BJ (cell line): ENCODE measurements at regions not wholly inside any gene's neighbourhood (a gene's known extent, or its start where the extent isn't known, plus 50 kb on each side); places are given as distances from the start of the nearest gene placed in this dataset.
"Not testable (repeated sequence)": the region's sequence is repeated elsewhere in the genome, so short reads cannot be mapped to it uniquely, and the experiment has no call there.

ENCODE experiments used
- CTCF ChIA-PET: fragments of 350-600 bp; formaldehyde crosslinking; extraction: SDS; loops from one replicate; lab custom pipeline; 2021; ENCODE audit warnings: antibody characterized with exemption, inconsistent platforms; lab: Yijun Ruan, JAX
- POLR2A ChIA-PET: fragments of 300-600 bp; sonication (Branson Sonifier 250); formaldehyde crosslinking; extraction: SDS; loops from one replicate; lab custom pipeline; 2021; ENCODE audit warnings: antibody characterized with exemption; lab: Charles Lee
- DNase-seq: peaks from one replicate; pipeline ENCODE4 v3.0.0-alpha.2; 2011; ENCODE audit warnings: low read depth
- H3K27me3 ChIP-seq: 2 replicates; pipeline ENCODE4 v1.6.0; 2011; ENCODE audit warnings: low read length; ENCODE audit not compliant: control insufficient read depth, insufficient read depth
- H3K36me3 ChIP-seq: 2 replicates; pipeline ENCODE4 v1.5.1; 2011; ENCODE audit warnings: low read length; ENCODE audit not compliant: control insufficient read depth, insufficient read depth
- H3K4me3 ChIP-seq: 2 replicates; pipeline ENCODE4 v1.5.1; 2011; ENCODE audit warnings: low read depth, mild to moderate bottlenecking, control low read depth, low read length
- CTCF ChIP-seq: IDR thresholded peaks from 2 replicates; pipeline ENCODE4 v1.5.1; 2011; ENCODE audit warnings: low read depth, mild to moderate bottlenecking, control low read depth, inconsistent platforms, low read length, moderate library complexity; ENCODE audit not compliant: insufficient read depth

- DNase-seq = no peak
- CTCF ChIA-PET = no interaction called here
- H3K36me3 ChIP-seq = no peaks in the 10 kb centered on the region
These were observed 108.3 kb downstream of the ARL4C start for GRCh38 chr2:234388591-234388990.

GRCh38 chr2:234386971-234387370 lies 109.9 kb downstream of the ARL4C start:
- Histone ChIP-seq H3K27me3 (peaks cover 1% of the 10 kb centered on the region; the same call in 1 of the 2 replicates), H3K36me3 (no peaks in the 10 kb centered on the region), H3K4me3 (no peak overlapping the region)
- POLR2A ChIA-PET = no interaction called here
- no peak for TF ChIP-seq CTCF
- CTCF ChIA-PET = no interaction called here
- no peak for DNase-seq

More at GRCh38 chr2:234388591-234388990, 108.3 kb downstream of the ARL4C start:
- Histone ChIP-seq H3K27me3 (peaks cover 1% of the 10 kb centered on the region; the same call in 1 of the 2 replicates), H3K4me3 (no peak overlapping the region)
- TF ChIP-seq CTCF = no peak
- POLR2A ChIA-PET = no interaction called here

- no peak for TF ChIP-seq CTCF
- ChIA-PET CTCF (no interaction called here), POLR2A (no interaction called here)
- DNase-seq = no peak
- Histone ChIP-seq H3K27me3 (no peaks in the 10 kb centered on the region; the same call in 1 of the 2 replicates), H3K4me3 (no peak overlapping the region), H3K36me3 (no peaks in the 10 kb centered on the region)
These were observed 114.8 kb downstream of the ARL4C start for GRCh38 chr2:234382131-234382530.

GRCh38 chr2:234378958-234379357 lies 117.9 kb downstream of the ARL4C start:
- H3K4me3 ChIP-seq, H3K36me3 ChIP-seq, POLR2A ChIA-PET, H3K27me3 ChIP-seq, DNase-seq: not testable (repeated sequence)
- CTCF ChIA-PET = interaction anchor here (0.9 kb wide), 1 partner anchor 245 kb away, joined by 3 read pairs; no protein-coding TSS in a partner anchor

- POLR2A ChIA-PET = no interaction called here
- Histone ChIP-seq H3K36me3 (no peaks in the 10 kb centered on the region), H3K4me3 (peak overlapping the region; percentile 17), H3K27me3 (no peaks in the 10 kb centered on the region)
- peak; percentile 16 for DNase-seq
- TF ChIP-seq CTCF = no peak
- CTCF ChIA-PET = interaction anchor here (0.9 kb wide), 1 partner anchor 245 kb away, joined by 3 read pairs; no protein-coding TSS in a partner anchor
These were observed 118.4 kb downstream of the ARL4C start for GRCh38 chr2:234378440-234378839.
